GM12865 (cell line): ENCODE measurements at regions not wholly inside any gene's neighbourhood (a gene's known extent, or its start where the extent isn't known, plus 50 kb on each side); places are given as distances from the start of the nearest gene placed in this dataset.

Experiments used
- DNase-seq: peaks from one replicate; pipeline ENCODE4 v3.0.0; 2010; ENCODE audit warnings: low read depth
- H3K4me3 ChIP-seq: 2 replicates; pipeline ENCODE4 v1.5.1; 2011; ENCODE audit warnings: mild to moderate bottlenecking, low read depth, low read length, control low read depth
- CTCF ChIP-seq: IDR thresholded peaks from 2 replicates; pipeline ENCODE4 v1.5.1; 2011; ENCODE audit warnings: low read length, control low read depth, low read depth, inconsistent platforms; ENCODE audit not compliant: insufficient read depth; ENCODE audit errors: missing control alignments

- DNase-seq = no peak
- no peak for TF ChIP-seq CTCF
- no peak overlapping the region for H3K4me3 ChIP-seq
Measured at GRCh38 chr7:85703251-85704010, 516.6 kb upstream of the SEMA3D start.

- no peak for DNase-seq
- H3K4me3 ChIP-seq = no peak overlapping the region
- TF ChIP-seq CTCF = no peak
Measured at GRCh38 chr7:85702348-85702747, 515.5 kb upstream of the SEMA3D start.

- no peak for TF ChIP-seq CTCF
- no peak for DNase-seq
- no peak overlapping the region for H3K4me3 ChIP-seq
Measured at GRCh38 chr7:85699482-85699881, 512.6 kb upstream of the SEMA3D start.

GRCh38 chr7:85695533-85695932 lies 508.7 kb upstream of the SEMA3D start:
- TF ChIP-seq CTCF = no peak
- DNase-seq = no peak
- H3K4me3 ChIP-seq = no peak overlapping the region

GRCh38 chr7:85695041-85695440 lies 508.2 kb upstream of the SEMA3D start:
- TF ChIP-seq CTCF = no peak
- no peak for DNase-seq
- no peak overlapping the region for H3K4me3 ChIP-seq

- no peak overlapping the region for H3K4me3 ChIP-seq
- DNase-seq = no peak
- no peak for TF ChIP-seq CTCF
Measured at GRCh38 chr7:85693326-85693725, 506.5 kb upstream of the SEMA3D start.

GRCh38 chr7:85688712-85689111 lies 501.9 kb upstream of the SEMA3D start:
- DNase-seq = no peak
- no peak overlapping the region for H3K4me3 ChIP-seq
- TF ChIP-seq CTCF = no peak
